A549 (cell line): ENCODE measurements at regions not wholly inside any gene's neighbourhood (a gene's known extent, or its start where the extent isn't known, plus 50 kb on each side); places are given as distances from the start of the nearest gene placed in this dataset.

ENCODE experiments used
- ATAC-seq, 2 experiments: fragments of 200-7000 bp in 1 of 2; fragments of >200 bp in 1 of 2; cut with Nextera tagmentation in 1 of 2; cut with Tn5 transposase in 1 of 2; 3 replicates each; pipeline versions ENCODE4 v1.8.0 to v1.9.1; 2018 to 2020; ENCODE audit warnings: mild to moderate bottlenecking in 1 of 2, moderate library complexity in 1 of 2
- CTCF ChIA-PET: fragments of 300-600 bp; sonication (Branson Sonifier 250); formaldehyde crosslinking; extraction: SDS; loops from one replicate; lab custom pipeline; 2021; ENCODE audit warnings: antibody characterized with exemption, inconsistent platforms; lab: Yijun Ruan, JAX
- POLR2A ChIA-PET: fragments of 350-600 bp; formaldehyde crosslinking; extraction: SDS; loops from one replicate; lab custom pipeline; 2021; ENCODE audit warnings: antibody characterized with exemption, inconsistent platforms; lab: Yijun Ruan, JAX
- DNase-seq, 2 experiments: peaks; one replicate each; pipeline versions ENCODE4 v3.0.0 to v3.0.0-alpha.2; 2011 to 2016; ENCODE audit warnings: low read depth in 1 of 2, low spot score in 1 of 2
- FAIRE-seq: peaks from 2 replicates; lab custom pipeline; 2011; peaks lifted over from hg19 to GRCh38; lab: Jason Lieb, UNC
- H3K27ac ChIP-seq, 2 experiments: fragments of >200 bp; sonication (Bioruptor Twin); formaldehyde crosslinking; 3 replicates each; pipeline ENCODE4 v1.5.1; 2016 to 2017
- H3K4me1 ChIP-seq: fragments of >200 bp; sonication (Bioruptor Twin); formaldehyde crosslinking; 3 replicates; pipeline ENCODE4 v1.6.1; 2016
- H3K4me2 ChIP-seq: fragments of >200 bp; sonication (Bioruptor Twin); formaldehyde crosslinking; 3 replicates; pipeline ENCODE4 v1.6.1; 2016
- H3K4me3 ChIP-seq: fragments of >200 bp; sonication (Bioruptor Twin); formaldehyde crosslinking; 3 replicates; pipeline ENCODE4 v1.5.1; 2016
- H3K9me3 ChIP-seq: fragments of >200 bp; sonication (Bioruptor Twin); formaldehyde crosslinking; 3 replicates; pipeline ENCODE4 v1.6.1; 2016
- ATOH8 ChIP-seq: fragments of 250-450 bp; sonication (Bioruptor Pico); IDR thresholded peaks from 2 replicates; pipeline ENCODE4 v1.5.0; 2020; ENCODE audit warnings: low read depth, mild to moderate bottlenecking, moderate library complexity
- BCL3 ChIP-seq: fragments of >200 bp; sonication (Bioruptor Twin); formaldehyde crosslinking; IDR thresholded peaks from 3 replicates; pipeline ENCODE4 v1.6.1; 2016
- CBX8 ChIP-seq: fragments of 200-600 bp; sonication (generic); IDR thresholded peaks from 2 replicates; pipeline ENCODE4 v1.6.1; 2016
- CTCF ChIP-seq: fragments of >200 bp; sonication (Bioruptor Twin); formaldehyde crosslinking; IDR thresholded peaks from 3 replicates; pipeline ENCODE4 v1.5.1; 2016
- EHF ChIP-seq: fragments of 250-450 bp; sonication (Bioruptor Pico); IDR thresholded peaks from 2 replicates; pipeline ENCODE4 v1.5.0; 2020; ENCODE audit warnings: mild to moderate bottlenecking
- EP300 ChIP-seq, 2 experiments: fragments of >200 bp; sonication (Bioruptor Twin); formaldehyde crosslinking; IDR thresholded peaks; 2 replicates in 1 of 2; 3 replicates in 1 of 2; pipeline ENCODE4 v1.6.1; 2016 to 2017
- FOSB ChIP-seq: fragments of 250-450 bp; sonication (Bioruptor Pico); IDR thresholded peaks from 2 replicates; pipeline ENCODE4 v1.5.0; 2020; ENCODE audit warnings: mild to moderate bottlenecking, moderate library complexity
- FOSL2 ChIP-seq, 2 experiments: fragments of 450-650 bp in 1 of 2; fragments of >200 bp in 1 of 2; sonication (Bioruptor Twin) in 1 of 2; formaldehyde crosslinking; IDR thresholded peaks; 2 replicates each; pipeline versions ENCODE4 v1.5.0 to v1.6.1; 2016 to 2020; ENCODE audit warnings: mild to moderate bottlenecking in 1 of 2, moderate library complexity in 1 of 2
- JUN ChIP-seq, 2 experiments: fragments of >200 bp; sonication (Bioruptor Twin); formaldehyde crosslinking; IDR thresholded peaks; 2 replicates in 1 of 2; 3 replicates in 1 of 2; pipeline ENCODE4 v1.6.1; 2016 to 2017
- KDM1A ChIP-seq: fragments of 200-600 bp; sonication (generic); IDR thresholded peaks from 2 replicates; pipeline ENCODE4 v1.6.1; 2016; ENCODE audit warnings: low read depth, mild to moderate bottlenecking
- NFE2L2 ChIP-seq: fragments of 150-350 bp; conservative IDR thresholded peaks from 2 replicates; pipeline ENCODE4 v1.6.1; 2014; ENCODE audit warnings: low read length
- NR3C1 ChIP-seq: fragments of >200 bp; sonication (Bioruptor Twin); formaldehyde crosslinking; IDR thresholded peaks from 3 replicates; pipeline ENCODE4 v1.6.1; 2017
- POLR2A ChIP-seq: IDR thresholded peaks from 2 replicates; pipeline ENCODE4 v1.6.1; 2012; ENCODE audit warnings: mild to moderate bottlenecking, low read length
- POLR2AphosphoS2 ChIP-seq: conservative IDR thresholded peaks from 2 replicates; pipeline ENCODE4 v1.6.1; 2012; ENCODE audit warnings: low read length, improper control_type of control experiment, inconsistent platforms
- RARB ChIP-seq: fragments of 250-450 bp; sonication (Bioruptor Pico); IDR thresholded peaks from 2 replicates; pipeline ENCODE4 v1.8.0; 2021; ENCODE audit warnings: mild to moderate bottlenecking, moderate library complexity
- RCOR1 ChIP-seq: fragments of 150-350 bp; IDR thresholded peaks from 2 replicates; pipeline ENCODE4 v1.6.1; 2014; ENCODE audit warnings: antibody characterized with exemption, low read length, low read depth
- SREBF2 ChIP-seq: fragments of 450-650 bp; IDR thresholded peaks from 2 replicates; pipeline ENCODE4 v1.6.1; 2014; ENCODE audit warnings: mild to moderate bottlenecking, moderate library complexity
- TFCP2L1 ChIP-seq: fragments of 250-450 bp; sonication (Bioruptor Pico); IDR thresholded peaks from 2 replicates; pipeline ENCODE4 v1.5.0; 2021; ENCODE audit warnings: mild to moderate bottlenecking
- USF2 ChIP-seq: fragments of 450-650 bp; IDR thresholded peaks from 2 replicates; pipeline ENCODE4 v1.6.1; 2014; ENCODE audit warnings: antibody characterized with exemption
- ZC3H11A ChIP-seq: fragments of 450-650 bp; IDR thresholded peaks from 2 replicates; pipeline ENCODE4 v1.6.1; 2014; ENCODE audit warnings: antibody characterized with exemption, mild to moderate bottlenecking
- ZNF302 ChIP-seq: fragments of 250-450 bp; sonication (Bioruptor Pico); IDR thresholded peaks from 2 replicates; pipeline ENCODE4 v1.9.0; 2021; ENCODE audit warnings: inconsistent platforms, mild to moderate bottlenecking, moderate library complexity
- WGBS: methylation state at CpG from one replicate; pipeline ENCODE4 v1.1.6; 2017; ENCODE audit errors: missing lambda C conversion rate; 5-methylcytosine and 5-hydroxymethylcytosine counted together
- TF ChIP-seq, protein P1 (sequence below): fragments of 150-350 bp; IDR thresholded peaks from 2 replicates; pipeline ENCODE4 v1.6.1; 2014; ENCODE audit warnings: low read depth, mild to moderate bottlenecking, low read length
- TF ChIP-seq, protein P2 (sequence below): fragments of >200 bp; sonication (Bioruptor Twin); formaldehyde crosslinking; IDR thresholded peaks from 2 replicates; pipeline ENCODE4 v1.6.1; 2016
- TF ChIP-seq, protein P3 (sequence below): IDR thresholded peaks from 2 replicates; pipeline ENCODE4 v1.6.1; 2012

DNA sequence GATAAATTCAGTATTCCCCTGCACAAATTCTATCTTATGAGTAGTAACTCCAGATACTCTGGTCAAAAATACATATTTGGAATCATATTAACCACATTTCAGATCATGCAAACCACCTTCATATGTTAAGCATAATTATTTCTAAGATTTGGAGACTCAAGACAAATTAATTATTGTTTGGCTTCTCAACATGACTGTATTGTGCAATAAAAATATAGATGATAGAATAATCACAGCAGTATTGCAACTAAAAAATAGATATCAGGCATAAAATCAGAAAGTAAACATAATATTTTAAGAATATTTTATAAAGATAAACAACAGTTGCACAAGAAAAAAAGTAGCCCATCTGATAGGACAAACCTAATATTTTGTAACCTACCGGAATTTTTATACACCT, 1767.6 kb upstream of the NUDT12 start:
- WGBS, result 49% methylated on average over 1 of the region's 1 CpG
- no peaks in the 10 kb centered on the region for H3K4me1 ChIP-seq
- CTCF ChIA-PET, result no interaction called here
- TF ChIP-seq USF2 (no peak), POLR2AphosphoS2 (no peak), ZC3H11A (no peak), BCL3 (no peak), FOSB (no peak), EHF (CRISPR knock-in tag) (no peak), NFE2L2 (no peak), NR3C1 (no peak), POLR2A (no peak), RARB (CRISPR knock-in tag) (no peak)
- TF ChIP-seq, protein P1, sequence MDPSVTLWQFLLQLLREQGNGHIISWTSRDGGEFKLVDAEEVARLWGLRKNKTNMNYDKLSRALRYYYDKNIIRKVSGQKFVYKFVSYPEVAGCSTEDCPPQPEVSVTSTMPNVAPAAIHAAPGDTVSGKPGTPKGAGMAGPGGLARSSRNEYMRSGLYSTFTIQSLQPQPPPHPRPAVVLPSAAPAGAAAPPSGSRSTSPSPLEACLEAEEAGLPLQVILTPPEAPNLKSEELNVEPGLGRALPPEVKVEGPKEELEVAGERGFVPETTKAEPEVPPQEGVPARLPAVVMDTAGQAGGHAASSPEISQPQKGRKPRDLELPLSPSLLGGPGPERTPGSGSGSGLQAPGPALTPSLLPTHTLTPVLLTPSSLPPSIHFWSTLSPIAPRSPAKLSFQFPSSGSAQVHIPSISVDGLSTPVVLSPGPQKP, result no peak
- TF ChIP-seq, protein P2, sequence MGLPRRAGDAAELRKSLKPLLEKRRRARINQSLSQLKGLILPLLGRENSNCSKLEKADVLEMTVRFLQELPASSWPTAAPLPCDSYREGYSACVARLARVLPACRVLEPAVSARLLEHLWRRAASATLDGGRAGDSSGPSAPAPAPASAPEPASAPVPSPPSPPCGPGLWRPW, result no peak
- no peak overlapping the region for H3K4me2 ChIP-seq
- POLR2A ChIA-PET, result no interaction called here
- FAIRE-seq (no peak), DNase-seq (no peak), ATAC-seq (no peak)
- H3K9me3 ChIP-seq, result no peaks in the 10 kb centered on the region
- H3K27ac ChIP-seq, result no peak overlapping the region
- H3K4me3 ChIP-seq, result no peak overlapping the region

DNA sequence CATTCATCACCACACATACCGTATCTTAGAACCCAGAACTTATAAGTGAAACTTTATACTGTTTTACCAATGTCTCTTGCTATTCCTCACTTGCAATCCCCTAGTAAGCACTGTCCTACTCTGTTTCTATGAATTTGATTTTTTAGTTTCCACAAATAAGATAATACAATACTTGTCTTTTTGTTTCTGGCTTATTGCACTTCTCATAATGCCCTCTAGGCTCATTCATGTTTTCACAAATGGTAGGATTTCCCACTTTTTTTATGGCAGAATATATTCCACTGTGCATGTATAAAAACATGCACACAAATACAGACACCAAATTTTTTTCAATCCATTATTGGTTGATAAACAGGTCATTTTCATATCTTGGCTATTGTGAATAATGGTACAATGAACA, 1742.3 kb upstream of the NUDT12 start:
- TF ChIP-seq FOSB (no peak), POLR2AphosphoS2 (no peak), KDM1A (no peak), FOSL2 (IDR thresholded peaks at IDR 0.05) (no peak), FOSL2 (CRISPR knock-in tag; IDR thresholded peaks at IDR 0.05) (no peak), USF2 (no peak), JUN (IDR thresholded peaks at IDR 0.05) (no peak), SREBF2 (no peak), RCOR1 (no peak), ATOH8 (CRISPR knock-in tag) (no peak), POLR2A (no peak), TFCP2L1 (CRISPR knock-in tag) (no peak), ZNF302 (CRISPR knock-in tag) (no peak), CBX8 (no peak), ZC3H11A (no peak), CTCF (no peak), EP300 (IDR thresholded peaks at IDR 0.05) (no peak)
- TF ChIP-seq, protein P3, sequence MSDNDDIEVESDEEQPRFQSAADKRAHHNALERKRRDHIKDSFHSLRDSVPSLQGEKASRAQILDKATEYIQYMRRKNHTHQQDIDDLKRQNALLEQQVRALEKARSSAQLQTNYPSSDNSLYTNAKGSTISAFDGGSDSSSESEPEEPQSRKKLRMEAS, result no peak
- TF ChIP-seq, all 56 proteins: peak for 0
- H3K4me1 ChIP-seq, result no peaks in the 10 kb centered on the region
- H3K9me3 ChIP-seq, result no peaks in the 10 kb centered on the region
- CTCF ChIA-PET, result no interaction called here
- FAIRE-seq, result no peak
- WGBS, result 72% methylated on average over 1 of the region's 1 CpG
- H3K4me2 ChIP-seq, result no peak overlapping the region
- DNase-seq, result no peak
- POLR2A ChIA-PET, result no interaction called here
- no peak overlapping the region for H3K27ac ChIP-seq
- no peak overlapping the region for H3K4me3 ChIP-seq
- ATAC-seq, result no peak
